GM21825 (cell line): ENCODE measurements at regions not wholly inside any gene's neighbourhood (a gene's known extent, or its start where the extent isn't known, plus 50 kb on each side); places are given as distances from the start of the nearest gene placed in this dataset.
"Not testable (repeated sequence)": the region's sequence is repeated elsewhere in the genome, so short reads cannot be mapped to it uniquely, and the experiment has no call there.

Experiments used
- ATAC-seq: cut with Tn5 transposase; IDR thresholded peaks from one replicate; pipeline ENCODE4 v1.9.1; 2021; ENCODE audit warnings: mild to moderate bottlenecking, moderate library complexity; ENCODE audit not compliant: unreplicated experiment

- ATAC-seq, result no peak
These were observed 259.9 kb upstream of the DDHD1 start for GRCh38 chr14:53412819-53413675.

GRCh38 chr14:53411125-53411524 lies 258.0 kb upstream of the DDHD1 start:
- no peak for ATAC-seq

GRCh38 chr14:53409969-53410368 lies 256.8 kb upstream of the DDHD1 start:
- ATAC-seq, result no peak

- ATAC-seq, result no peak
These were observed 256.2 kb upstream of the DDHD1 start for GRCh38 chr14:53409289-53409688.

- no peak for ATAC-seq
These were observed 255.2 kb upstream of the DDHD1 start for GRCh38 chr14:53408175-53408879.

- no peak for ATAC-seq
These were observed 253.4 kb upstream of the DDHD1 start for GRCh38 chr14:53406519-53406918.

- ATAC-seq, result no peak
These were observed 248.5 kb upstream of the DDHD1 start for GRCh38 chr14:53401646-53402045.

GRCh38 chr14:53399057-53399456 lies 245.9 kb upstream of the DDHD1 start:
- no peak for ATAC-seq

GRCh38 chr14:53398616-53399015 lies 245.5 kb upstream of the DDHD1 start:
- ATAC-seq, result no peak

GRCh38 chr14:53395267-53395666 lies 242.1 kb upstream of the DDHD1 start:
- not testable (repeated sequence) for ATAC-seq

- no peak for ATAC-seq
These were observed 238.6 kb upstream of the DDHD1 start for GRCh38 chr14:53391631-53392285.

GRCh38 chr14:53391156-53391555 lies 238.0 kb upstream of the DDHD1 start:
- no peak for ATAC-seq

- ATAC-seq, result no peak
These were observed 236.9 kb upstream of the DDHD1 start for GRCh38 chr14:53390008-53390407.

- ATAC-seq, result no peak
These were observed 236.1 kb upstream of the DDHD1 start for GRCh38 chr14:53389202-53389601.

- ATAC-seq, result no peak
These were observed 233.2 kb upstream of the DDHD1 start for GRCh38 chr14:53386362-53386761.

- ATAC-seq, result no peak
These were observed 231.4 kb upstream of the DDHD1 start for GRCh38 chr14:53384536-53384935.

GRCh38 chr14:53384073-53384472 lies 230.9 kb upstream of the DDHD1 start:
- ATAC-seq, result no peak

GRCh38 chr14:53381895-53382294 lies 228.8 kb upstream of the DDHD1 start:
- no peak for ATAC-seq

GRCh38 chr14:53380867-53381225 lies 227.7 kb upstream of the DDHD1 start:
- ATAC-seq, result no peak

- no peak for ATAC-seq
These were observed 227.1 kb upstream of the DDHD1 start for GRCh38 chr14:53380052-53380866.

- ATAC-seq, result no peak
These were observed 225.0 kb upstream of the DDHD1 start for GRCh38 chr14:53378142-53378541.
